MV-4-11 (cell line): ENCODE measurements at regions not wholly inside any gene's neighbourhood (a gene's known extent, or its start where the extent isn't known, plus 50 kb on each side); places are given as distances from the start of the nearest gene placed in this dataset.
A peak's percentile ranks its signal among the peaks of the same experiment; 100 is the strongest.

ENCODE experiments used
- DNase-seq: peaks from one replicate; lab custom pipeline; 2025; lab: John Stamatoyannopoulos, UW

DNA sequence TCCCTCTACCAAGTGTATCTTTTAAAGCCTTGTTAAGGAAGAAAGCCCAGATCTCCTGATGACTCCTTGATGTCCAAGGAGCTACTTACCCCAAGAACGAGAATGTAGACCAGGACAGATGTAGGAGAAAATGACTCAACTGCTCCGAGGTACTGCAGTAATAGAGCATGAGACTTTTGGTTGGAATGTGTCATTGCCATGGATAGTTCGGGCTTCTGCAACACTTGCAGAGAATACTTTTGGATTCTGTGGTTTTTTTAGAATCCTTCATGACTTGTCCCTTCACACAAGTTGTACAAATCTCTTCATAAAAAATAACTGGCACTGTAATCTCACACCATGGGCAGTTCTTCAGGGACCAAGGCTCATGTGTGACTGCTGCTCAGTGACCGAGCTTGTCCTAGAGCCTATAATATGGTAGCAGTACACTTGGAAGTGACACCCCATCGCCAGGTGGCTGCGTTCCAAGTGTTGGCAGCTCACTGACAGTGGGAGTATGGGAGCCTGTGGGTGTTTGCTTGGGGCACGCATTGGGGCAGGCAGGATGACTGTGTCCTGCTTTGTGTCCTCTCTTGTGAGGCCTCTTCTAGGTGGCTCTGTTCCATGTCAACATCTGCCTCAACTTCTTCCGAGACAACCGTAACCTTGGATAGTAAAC is 87.9 kb upstream of the WDR1 start:
- DNase-seq: no peak

DNA sequence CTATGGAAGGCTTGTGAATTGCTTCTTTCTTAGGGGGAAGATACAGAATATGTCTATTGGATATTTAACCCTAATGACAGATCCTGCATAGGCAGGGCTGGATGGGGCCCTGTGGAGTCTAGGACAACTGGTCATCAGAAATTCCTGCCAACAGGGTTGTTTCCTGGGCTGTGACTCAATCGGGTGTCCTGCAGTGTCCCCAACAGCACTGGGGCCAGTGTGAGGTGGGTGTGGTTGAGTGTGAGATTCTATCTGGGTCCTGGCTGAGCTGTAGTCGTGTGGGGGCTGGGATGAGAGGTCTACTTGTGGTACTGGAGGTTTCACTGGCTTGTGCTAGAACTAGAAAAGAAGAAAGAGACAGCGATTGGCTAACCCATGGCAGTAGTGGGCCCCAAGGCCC is 87.3 kb upstream of the WDR1 start:
- no peak for DNase-seq

DNA sequence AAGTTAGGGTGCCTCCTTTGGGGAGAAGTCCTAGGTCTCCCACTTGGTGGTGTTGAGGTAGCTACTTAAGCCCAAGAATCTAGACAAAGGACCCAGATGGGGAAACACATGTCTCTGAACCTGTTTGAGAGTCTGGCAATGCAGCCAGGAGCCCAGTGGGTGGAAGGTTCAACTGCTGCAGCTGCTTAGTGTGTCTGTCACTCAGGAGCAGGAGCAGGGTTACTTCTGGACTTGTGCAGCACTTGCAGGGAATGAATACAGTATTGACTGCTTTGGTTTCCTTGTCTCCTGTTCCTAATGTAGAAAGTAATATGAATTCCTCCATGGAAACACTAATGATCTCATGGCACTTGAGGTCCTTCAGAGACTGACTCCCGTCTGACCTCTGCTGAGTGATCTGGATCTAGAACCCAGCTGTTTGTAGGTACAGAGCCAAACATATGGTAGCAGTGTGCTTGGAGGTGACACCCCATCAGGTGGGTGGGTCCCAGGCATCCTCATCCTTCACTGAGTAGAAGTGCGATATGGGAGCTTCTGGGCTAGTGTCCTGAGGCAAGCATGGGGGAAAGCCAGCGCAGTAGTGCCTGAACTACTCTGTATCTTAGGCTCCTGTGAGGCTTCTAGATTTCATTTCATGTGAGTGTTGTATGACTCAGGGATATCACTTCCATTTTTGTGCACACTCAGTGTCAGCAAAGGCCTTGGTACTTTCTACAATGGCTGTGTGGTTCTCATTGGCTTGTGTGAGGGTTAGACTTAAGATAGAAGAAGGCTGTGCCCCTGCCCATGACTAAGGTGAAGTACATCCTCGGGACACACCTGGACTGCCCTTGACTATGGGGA is 85.0 kb upstream of the WDR1 start:
- DNase-seq: no peak

DNA sequence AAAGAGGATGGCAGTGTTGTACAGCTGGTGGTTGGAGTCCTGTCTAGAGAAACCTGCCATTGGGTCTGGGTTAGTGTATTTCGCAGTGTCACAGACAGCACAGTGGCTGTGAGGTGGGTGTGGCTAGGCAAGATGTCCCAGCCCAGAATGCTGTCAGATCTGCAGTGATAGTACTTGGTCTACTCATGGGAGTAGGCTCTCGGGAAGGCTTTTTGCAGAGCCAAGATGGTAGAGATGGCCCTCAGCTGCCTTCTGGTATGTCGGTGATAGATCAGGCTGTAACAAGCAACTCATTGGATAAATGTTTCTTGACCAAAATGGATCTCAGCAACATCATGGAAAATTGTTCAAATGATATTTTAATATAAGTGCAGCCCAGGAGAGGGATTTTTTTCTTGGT is 84.3 kb upstream of the WDR1 start:
- no peak for DNase-seq

DNA sequence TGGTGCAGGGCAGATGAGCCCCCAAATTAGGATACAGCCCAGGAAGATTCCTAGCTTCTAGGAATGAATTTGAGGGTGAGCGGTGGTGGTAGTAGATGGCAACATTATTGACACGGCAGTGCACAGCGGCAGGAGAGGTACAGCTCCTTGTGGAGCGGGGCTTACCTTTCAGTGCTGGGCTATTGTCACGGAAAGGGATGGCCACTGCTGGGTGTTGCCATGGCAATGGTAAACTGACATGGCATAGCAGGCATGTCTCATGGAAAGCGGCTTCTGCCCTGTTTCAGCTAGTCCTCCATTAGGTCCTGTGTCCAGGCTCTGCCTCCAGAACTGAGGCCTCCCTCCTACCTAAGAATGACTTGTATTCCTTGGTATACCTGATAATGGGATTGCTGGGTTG is 81.8 kb upstream of the WDR1 start:
- no peak for DNase-seq

DNA sequence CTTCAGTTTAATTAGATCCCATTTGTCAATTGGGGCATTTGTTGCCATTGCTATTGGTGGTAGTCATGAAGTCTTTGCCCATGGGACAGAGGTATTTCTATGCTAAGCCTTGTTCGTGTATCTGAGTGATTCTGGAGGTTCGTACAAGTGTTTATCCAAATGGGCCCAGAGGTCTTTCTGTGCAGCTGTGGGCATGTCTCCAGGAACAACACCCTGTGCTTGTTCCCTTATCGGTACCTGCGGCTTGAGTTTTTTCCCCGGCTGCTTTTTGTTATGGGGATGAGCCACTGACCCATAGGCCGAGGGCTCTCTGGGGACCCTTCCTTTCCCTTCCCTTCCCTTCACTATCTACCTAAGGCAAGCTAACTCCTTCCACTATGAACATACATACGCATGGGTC is 81.4 kb upstream of the WDR1 start:
- DNase-seq: no peak

DNA sequence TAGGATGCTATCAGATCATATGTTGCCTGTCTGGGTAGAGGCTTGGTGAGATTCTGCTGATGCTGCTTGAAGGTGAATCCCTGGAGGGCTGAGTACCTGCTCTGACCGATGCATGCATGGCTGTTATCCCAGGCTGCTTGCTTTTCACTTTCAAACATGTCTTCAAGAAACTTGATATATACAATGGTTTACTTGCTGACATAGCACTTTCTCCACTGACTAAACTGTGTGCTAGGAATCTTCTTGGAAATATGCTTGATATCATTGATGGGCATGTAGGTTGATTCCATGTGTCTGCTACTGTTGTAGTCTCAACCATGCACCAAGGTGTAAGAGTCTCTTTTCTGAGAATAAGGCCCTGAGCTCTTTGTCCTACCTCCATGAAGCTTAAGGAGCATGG is 79.6 kb upstream of the WDR1 start:
- DNase-seq: no peak

DNA sequence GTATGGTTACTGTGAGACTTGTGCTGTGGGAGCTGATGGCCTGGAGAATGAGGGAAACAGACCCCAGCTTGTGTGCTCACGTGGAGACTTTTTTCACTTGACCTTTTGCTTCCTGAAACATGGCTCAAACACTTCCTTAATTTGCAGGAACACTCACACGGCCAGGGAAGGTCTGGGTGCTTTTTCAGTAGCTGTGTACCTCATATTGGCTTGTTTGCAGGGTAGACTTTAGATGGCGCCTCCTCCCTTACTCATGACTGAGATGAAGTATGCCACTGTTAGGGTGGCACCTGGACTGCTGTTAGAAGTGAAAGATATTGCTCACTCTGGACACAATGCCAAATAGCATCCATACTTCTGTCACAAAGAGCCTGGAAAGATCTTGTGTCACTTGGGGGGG is 75.7 kb upstream of the WDR1 start:
- DNase-seq: peak; percentile 1

DNA sequence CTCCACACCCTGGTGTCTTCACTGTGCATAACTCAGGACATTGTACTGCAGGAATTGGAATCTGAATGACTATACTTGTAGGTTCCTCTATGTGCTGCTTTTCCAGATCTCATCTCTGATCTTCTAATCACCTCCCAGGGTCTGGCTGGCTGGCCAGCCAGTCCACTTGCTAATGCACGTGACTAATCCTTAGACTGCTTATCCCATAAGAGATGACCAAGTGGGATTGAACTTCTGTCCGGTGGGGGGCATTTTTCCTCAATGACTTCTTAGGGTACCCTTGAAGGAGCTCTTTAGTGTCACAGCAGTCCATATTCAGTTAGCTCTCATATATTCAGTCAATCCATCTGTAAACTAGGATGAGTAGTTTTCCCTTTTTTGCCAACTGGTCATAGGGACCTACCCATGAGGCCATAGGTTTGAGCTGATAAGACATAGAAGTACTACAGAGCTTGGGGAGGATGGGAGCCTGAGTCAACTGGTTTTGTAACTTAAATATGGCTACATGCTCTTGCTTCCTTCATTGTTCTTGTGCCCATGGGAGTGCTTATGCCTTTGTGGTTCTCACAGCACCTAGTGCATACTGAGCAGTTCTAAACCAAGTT is 71.9 kb upstream of the WDR1 start:
- no peak for DNase-seq

DNA sequence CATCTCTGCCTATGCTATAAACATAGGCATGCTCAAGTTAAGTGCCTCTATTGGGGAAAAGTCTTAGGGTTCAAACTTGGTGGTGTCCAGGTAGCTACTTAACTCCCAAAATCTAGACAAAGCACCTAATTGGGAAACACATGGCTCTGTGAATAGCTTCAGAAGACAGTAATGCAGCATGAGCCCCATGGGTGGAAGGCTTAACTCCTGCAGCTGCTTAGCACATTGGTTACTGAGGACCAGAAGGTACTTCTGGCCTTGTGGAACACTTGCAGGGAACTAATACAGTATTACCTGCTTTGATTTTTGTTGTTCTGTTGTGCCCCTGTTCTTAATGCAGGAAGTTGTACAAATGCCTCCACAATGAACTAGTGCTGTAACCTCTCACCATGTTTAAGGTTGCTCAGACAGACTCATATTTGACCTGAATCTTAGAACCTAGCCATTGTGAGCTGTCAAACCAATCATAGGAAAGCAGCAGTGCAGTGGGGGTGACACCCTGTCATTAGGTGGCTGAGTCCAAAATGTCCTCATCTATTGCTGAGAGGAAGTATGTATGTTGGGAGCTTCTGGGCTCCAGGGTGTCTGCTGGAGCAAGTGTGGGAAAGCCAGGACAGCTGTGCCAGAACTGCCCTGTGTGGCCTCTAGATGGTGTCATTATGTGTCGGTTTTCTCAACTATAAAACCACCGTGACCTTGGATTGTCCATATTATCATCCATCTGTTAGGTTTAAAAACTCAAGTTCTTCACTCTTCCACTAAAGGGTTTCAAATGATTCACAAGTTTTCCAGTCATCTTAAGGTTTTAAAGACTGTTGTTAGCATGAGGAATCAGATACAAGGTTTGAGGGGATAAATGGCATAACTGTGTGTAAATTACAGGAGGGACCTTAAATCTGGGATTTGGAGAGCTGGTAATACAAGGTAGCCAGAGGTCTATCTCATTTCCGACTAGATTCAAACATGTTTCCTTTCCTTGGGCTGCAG is 69.9 kb upstream of the WDR1 start:
- DNase-seq: peak; percentile 19

DNA sequence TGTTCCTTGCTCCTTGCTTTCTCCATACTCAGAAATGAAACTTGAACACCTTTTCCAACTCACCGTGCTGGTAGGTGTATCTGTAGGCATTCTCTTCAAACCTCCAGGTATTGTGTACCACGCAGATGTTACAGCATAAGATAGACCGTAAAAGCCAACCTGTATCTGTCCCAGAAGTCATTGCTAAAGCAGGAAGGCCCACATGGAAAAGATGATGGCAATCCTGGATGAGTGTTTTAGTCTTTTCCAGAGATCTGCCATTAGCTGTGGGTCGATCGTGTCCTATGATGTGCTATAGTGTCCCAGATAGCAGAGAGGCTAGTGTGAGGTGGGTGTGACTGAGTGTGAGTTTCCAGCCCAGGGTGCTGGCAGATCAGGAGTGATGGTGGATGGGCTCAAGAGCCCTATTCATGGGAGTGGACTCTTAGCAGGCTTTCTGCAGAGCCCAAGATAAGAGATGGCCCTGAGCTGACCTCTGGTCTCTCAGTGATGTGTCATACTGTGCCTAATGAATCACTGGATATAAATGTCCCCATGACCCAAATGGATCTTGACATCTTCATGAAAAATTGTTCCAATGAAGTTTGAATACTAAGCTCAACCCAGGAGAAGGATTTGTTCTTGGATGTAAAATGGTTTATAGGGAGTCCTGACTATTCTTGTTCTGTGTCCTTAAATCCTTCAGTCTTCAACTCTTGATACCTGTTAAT is 69.1 kb upstream of the WDR1 start:
- DNase-seq: no peak

DNA sequence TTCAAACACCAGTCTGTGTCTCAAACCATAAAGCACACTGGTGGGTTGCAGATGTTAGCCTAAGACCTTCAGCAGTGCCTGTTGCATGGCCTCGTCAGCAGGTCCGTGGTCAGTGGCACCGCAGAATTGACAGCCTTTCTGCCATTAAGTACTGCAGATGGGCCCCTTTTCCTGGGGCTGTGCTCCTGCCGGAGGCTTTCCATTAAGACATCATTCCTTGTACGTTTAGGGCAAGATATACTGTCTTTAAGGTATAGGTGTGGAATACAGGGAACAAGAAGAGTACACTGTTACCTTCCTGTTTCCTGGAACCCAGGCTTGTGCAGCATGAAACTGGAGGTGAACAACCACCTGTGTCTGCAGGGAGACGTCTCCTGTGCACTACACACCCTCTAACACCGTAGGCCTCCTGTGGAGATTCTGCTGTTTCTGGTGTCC is 67.9 kb upstream of the WDR1 start:
- no peak for DNase-seq

DNA sequence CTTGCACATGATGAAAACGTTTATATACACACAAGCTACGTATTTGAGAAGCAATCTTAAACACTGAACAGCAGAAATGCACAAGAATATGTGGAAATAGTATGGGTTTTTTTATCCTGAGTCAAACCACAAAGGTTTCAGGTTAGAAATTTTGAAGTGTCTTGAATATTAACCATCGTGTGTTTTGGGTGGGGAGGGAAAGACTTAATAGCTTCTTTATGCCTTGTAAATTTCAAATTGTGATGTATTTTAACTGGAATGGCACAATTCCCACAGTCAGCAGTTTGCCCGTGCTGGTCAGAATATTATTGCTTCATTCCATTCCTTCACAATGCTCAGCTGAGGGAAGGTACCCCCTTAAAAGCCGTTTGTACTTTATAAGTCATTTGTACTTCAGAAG is 67.4 kb upstream of the WDR1 start:
- no peak for DNase-seq

DNA sequence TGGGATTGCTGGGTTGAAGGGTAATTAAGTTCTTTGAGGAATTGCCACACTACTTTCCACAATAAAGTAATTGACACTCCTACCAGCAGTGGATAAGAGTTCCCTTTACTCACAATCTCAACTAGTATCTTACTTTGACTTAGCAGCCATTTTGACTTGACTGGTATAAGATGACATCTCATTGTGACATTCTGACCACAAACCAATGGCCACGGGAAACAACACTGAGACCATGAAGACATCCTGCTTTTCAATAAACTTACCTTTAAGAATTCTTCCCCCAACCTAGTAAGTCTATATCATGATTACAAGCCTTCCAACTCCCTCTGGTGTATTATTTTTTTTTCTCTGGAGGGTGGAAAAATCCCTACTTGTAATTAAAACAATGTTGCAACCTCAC is 66.9 kb upstream of the WDR1 start:
- peak; percentile 39 for DNase-seq

DNA sequence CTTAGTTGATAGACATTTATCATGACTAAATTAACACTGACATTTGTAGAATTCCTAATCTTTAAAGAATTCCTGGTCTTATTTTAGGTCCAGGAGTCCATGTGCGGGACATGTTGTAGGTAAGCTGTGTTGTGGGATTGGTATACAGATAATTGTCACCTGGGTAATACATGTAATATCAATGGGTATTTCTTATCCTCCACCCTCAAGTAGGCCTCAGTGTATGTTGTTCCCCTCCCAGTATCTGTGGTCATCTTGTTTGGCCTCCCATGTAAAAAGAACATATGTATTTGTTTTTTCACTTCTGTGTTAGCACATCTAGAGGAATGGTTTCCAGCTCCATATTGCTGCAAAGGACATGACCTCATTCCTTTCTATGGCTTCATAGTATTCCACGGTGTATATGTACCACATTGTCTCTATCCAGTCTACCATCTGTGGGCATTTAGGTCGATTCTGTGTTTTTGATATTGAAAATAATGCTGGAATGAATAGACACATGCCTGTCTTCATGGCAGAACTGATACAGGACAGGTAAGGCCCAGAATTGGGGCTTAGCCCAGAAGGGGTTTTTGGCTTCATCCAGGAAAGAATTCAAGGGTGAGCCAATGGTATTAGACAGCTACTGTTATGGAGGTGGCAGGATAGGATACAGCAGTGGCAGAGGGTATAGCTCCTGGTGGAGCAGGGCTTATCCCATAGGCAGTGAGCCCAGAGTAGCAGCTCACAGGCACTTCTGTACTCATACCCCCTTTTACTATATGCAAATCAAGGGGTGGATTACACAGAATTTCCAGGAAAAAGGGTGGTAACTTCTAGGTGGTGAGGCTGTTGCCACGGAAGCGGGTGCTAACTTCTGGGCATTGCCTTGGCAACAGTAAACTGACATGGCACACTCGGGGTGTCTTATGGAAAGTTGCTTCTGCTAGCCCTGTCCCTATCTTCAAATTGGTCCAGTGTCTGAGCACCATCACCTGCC is 66.1 kb upstream of the WDR1 start:
- peak; percentile 13 for DNase-seq

DNA sequence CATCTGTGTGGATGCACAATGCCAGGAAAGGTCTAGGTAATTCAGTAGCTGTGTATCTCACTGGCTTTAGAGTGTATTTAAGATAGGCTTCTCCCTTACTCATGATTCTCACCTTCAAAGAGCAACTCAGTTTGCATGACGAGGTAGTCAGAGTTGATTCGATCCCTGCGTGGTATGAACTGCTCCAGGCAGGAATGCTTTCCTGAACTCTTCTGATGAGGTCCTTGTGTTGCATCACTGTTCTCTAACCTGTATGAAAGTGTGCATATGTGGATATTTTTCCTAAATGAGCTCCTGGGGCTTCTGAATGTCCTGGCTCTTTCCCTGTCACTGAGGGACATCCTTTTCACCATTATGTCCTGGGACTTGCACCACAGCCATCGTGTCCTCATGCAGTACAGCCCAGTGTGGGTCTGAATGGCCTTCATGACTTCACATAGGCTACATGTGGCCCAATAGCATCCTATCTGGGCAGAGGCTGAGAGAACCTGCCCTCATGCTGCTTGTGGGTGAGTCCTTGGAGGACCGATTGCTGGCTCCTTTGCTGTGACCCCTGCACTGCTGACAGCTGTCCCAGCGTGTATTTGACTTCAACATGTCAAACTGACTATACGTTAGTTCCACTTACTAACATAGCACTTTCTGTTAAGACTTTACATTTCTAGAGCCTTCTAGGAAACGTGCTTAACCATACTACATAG is 65.3 kb upstream of the WDR1 start:
- no peak for DNase-seq

DNA sequence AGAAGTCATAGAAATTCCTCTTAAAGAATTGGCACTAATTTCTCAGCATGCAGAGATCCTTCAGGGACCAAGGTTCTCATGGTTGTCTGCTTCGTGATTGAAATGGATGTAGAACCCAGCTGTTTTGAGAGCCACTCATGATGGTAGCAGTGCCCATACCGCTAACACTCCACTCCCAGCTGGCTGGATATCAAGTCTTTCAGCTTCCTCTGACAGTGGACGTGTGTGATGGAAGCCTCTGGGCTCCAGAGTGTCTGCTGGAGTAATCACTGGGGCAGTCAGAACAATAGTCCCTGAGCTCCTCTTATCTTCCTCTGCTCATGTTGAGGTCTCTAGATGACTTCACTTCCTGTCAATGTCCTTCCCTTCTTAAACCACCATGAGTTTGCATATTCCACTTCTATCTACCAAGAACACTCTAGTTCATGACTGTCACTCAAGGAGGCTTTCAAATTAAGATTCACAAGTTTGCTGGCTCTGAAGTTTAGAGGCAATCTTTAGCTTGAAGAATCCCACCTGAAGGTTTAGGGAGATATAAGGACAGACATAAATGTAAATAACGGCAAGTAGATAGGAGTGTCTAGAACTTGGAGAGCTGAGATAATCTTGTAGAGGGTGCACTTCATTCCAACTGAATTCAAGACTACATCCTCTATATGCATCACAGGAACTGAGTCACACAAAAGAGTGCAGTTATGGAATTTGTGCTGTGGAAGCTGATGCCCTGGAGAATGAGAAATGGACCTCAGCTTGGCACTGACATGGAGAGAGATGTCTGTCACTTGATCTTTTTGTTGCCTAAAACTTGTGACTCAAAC is 64.5 kb upstream of the WDR1 start:
- peak; percentile 79 for DNase-seq

DNA sequence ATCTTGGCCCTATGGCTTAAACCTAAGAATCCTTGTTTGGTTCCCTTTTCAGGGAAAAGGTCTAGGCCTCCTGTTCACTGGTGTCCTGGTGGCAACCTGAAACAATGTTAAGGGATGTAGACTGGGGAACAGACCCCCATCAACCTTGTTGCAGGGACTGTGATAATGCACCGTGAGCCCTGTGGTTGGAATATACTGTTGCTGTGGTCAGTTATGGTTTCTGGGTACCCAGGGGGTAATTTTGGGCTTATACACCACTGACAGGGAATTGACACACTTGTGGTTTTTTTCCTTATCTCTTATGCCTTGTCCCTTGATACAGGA is 64.0 kb upstream of the WDR1 start:
- peak; percentile 32 for DNase-seq
